IPS-NIHi7 (cell line): ENCODE measurements at regions not wholly inside any gene's neighbourhood (a gene's known extent, or its start where the extent isn't known, plus 50 kb on each side); places are given as distances from the start of the nearest gene placed in this dataset.

Experiments
- DNase-seq: peaks from one replicate; pipeline ENCODE4 v3.0.0; 2012; ENCODE audit warnings: mixed read lengths; ENCODE audit errors: extremely low spot score

- no peak for DNase-seq
These were observed 128.3 kb upstream of the VEPH1 start for GRCh38 chr3:157631478-157631877.

DNA sequence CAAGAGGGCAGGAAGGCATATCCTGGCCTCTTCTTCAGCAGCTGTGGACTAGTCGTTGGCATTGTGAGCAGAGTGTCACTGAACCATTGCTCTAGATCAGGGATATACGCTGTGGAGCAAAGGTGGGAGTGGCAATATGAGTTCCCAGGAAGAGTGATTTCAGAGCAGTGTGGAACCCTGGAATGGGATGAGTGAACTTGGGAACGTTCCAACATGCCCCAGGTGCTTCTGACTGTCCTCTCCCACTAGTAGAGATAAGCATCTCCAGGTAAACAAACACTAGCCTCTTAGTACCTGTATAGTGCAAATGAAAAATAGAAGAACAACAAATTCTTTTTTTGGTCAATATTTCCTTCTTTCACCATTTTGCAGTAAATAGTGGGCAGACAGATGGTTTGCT is 123.6 kb upstream of the VEPH1 start:
- no peak for DNase-seq

DNA sequence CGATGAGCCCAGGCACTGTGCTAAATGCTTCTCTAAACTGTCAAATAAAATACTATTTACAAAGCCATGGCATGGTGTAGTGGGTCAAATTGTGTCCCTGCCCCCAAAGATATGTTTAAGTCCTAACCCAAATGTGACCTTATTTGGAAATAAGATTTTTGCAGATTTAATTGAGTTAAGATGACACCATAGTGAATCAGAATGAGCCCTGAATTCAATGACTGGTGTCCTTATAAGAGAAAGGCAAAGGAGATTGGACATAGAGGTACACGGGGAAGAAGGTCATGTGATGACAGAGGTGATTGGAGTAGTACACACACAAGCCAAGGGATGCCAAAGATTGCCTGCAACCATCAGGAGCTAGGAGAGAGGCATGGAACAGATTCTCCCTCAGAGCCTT is 121.6 kb upstream of the VEPH1 start:
- no peak for DNase-seq

GRCh38 chr3:157618886-157619285 is 115.7 kb upstream of the VEPH1 start:
- no peak for DNase-seq

- peak; percentile 63 for DNase-seq
These were observed 115.0 kb upstream of the VEPH1 start for GRCh38 chr3:157618075-157618760.

GRCh38 chr3:157614896-157615295 is 111.7 kb upstream of the VEPH1 start:
- DNase-seq: no peak

GRCh38 chr3:157611536-157612076 is 108.4 kb upstream of the VEPH1 start:
- no peak for DNase-seq

DNA sequence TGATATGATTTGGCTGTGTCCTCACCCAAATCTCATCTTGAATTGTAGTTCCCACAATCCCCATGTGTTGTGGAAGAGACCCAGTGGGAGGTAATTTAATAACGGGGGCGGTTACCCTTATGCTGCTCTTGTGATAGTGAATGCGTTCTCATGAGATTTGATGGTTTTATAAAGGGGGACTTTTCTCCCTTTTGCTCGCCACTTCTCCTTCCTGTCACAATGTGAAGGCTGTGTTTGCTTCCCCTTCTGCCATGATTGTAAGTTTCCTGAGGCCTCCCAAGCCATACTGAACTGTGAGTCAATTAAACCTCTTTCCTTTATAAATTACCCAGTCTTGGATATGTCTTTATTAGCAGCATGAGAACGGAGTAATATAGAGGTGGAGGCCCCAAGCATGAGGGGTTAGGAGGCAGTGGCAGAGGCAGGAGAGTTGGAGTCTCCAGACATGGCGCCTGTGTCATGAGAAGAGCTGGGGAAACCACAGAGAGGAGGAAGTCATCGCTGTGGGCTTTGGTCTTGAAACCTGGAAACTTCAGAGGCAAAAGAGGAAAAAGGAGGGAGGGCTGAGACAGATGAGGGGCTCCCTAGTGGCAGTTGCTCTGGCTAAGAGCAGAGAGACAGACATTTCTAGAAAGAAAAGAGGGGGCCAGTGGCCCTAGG is 107.8 kb upstream of the VEPH1 start:
- no peak for DNase-seq

- DNase-seq: no peak
These were observed 104.7 kb upstream of the VEPH1 start for GRCh38 chr3:157607826-157608405.

DNA sequence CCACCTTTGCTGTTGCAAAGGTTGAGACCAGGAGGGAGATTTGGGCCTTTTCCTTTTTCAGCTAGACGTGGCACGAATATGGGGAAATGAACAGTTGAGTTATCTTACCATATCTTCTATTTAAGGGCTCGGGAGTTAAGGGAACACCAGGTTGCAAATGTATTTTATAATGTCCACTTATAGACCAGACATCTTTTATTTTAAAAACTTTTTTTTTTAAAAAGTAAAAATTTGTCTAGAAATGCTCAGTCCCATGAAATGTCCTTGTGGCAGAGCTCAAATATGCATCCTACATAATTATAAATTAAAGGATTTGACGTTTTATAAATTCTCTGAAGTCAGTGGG is 103.6 kb upstream of the VEPH1 start:
- no peak for DNase-seq

- peak; percentile 90 for DNase-seq
These were observed 103.0 kb upstream of the VEPH1 start for GRCh38 chr3:157606011-157606851.

GRCh38 chr3:157605356-157605755 is 102.1 kb upstream of the VEPH1 start:
- no peak for DNase-seq

DNA sequence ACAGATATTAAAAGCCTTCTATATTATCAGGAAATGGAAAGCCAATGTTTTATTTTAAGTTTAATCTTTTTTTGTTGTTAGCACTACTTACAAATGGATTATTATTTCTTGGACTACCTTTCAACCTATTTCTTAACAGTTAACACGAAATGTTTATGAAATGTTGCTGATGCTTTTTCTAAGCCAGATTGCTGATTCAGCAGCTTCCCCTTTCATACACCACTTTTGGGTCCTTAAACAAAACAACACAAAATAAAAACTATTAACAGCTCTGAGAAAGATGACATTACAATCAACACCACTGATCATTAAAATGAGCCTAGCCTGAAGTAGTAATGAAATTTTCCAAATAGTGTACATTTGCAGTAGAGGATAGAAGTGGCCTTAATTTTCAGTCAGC is 99.2 kb upstream of the VEPH1 start:
- no peak for DNase-seq

- DNase-seq: no peak
These were observed 92.0 kb upstream of the VEPH1 start for GRCh38 chr3:157595259-157595658.

- peak; percentile 31 for DNase-seq
These were observed 91.2 kb upstream of the VEPH1 start for GRCh38 chr3:157594413-157594812.

- DNase-seq: no peak
These were observed 89.6 kb upstream of the VEPH1 start for GRCh38 chr3:157592769-157593168.

- DNase-seq: no peak
These were observed 87.1 kb upstream of the VEPH1 start for GRCh38 chr3:157590273-157590672.

GRCh38 chr3:157589211-157589610 is 86.0 kb upstream of the VEPH1 start:
- DNase-seq: no peak

DNA sequence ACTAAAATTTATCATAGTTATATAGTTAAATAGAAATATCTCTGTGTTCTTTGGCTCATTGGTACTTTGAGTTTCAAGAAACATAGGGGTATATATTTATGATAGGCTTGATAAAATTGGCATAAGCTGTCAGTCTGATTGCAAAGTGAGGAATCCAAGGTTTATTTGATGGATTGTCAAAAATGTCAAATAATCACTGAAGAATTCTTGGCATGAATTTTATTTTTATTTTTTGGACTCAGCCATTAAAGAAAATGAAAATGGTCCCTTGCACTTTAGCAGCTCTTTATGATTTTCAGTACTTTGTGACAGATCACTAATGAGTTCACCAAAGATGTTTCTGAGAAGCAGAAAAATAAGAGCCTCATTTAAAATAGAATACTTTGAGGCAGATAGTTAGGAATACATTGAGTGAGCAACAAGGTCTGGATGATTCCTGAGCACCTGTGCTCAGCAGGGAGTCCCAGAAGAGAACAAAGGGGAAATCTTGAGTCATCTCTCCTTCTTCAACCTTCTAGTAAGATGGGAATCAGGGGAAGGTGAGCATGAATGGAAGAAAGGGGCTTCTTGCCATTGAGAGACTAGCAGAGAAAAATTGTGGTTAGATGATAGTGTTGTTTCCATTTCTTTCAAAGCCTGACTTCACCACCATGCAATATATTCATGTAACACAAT is 85.3 kb upstream of the VEPH1 start:
- DNase-seq: no peak

- no peak for DNase-seq
These were observed 83.1 kb upstream of the VEPH1 start for GRCh38 chr3:157586293-157586692.

GRCh38 chr3:157585386-157585785 is 82.2 kb upstream of the VEPH1 start:
- no peak for DNase-seq

DNA sequence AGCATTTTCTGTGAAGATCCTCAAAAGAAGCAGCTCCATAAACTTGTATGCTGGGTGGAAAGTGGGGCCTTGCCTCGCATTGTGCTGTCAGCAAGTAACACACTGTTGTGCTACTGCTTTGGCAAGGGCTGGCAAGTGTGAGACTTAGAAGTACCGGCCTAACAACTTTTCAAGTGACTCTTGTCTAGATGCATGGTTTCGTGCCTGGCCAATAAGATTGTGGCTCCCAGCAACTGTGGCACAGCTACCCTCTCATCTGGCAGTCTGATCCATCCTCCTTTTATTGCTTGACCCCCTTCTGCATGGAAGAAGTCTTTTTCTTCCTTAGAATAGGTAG is 79.4 kb upstream of the VEPH1 start:
- no peak for DNase-seq
